Coronary artery (tissue), 2 donors: ENCODE measurements at regions not wholly inside any gene's neighbourhood (a gene's known extent, or its start where the extent isn't known, plus 50 kb on each side); places are given as distances from the start of the nearest gene placed in this dataset.

ENCODE experiments used
- DNase-seq: peaks from one replicate; pipeline ENCODE4 v3.0.0-alpha.2; 2017; ENCODE audit warnings: low spot score
- H3K27ac ChIP-seq, 2 donors: fragments of 200-600 bp; sonication (generic); one replicate each; pipeline ENCODE4 v1.5.1; 2016 to 2019
- H3K4me3 ChIP-seq: fragments of 200-600 bp; sonication (generic); 2 replicates; pipeline ENCODE4 v1.5.1; 2016; ENCODE audit warnings: mild to moderate bottlenecking, moderate library complexity
- TF ChIP-seq, protein P1 (sequence below): fragments of 200-600 bp; sonication (generic); IDR thresholded peaks from one replicate; pipeline ENCODE4 v1.5.1; 2019; ENCODE audit warnings: antibody characterized with exemption

DNA sequence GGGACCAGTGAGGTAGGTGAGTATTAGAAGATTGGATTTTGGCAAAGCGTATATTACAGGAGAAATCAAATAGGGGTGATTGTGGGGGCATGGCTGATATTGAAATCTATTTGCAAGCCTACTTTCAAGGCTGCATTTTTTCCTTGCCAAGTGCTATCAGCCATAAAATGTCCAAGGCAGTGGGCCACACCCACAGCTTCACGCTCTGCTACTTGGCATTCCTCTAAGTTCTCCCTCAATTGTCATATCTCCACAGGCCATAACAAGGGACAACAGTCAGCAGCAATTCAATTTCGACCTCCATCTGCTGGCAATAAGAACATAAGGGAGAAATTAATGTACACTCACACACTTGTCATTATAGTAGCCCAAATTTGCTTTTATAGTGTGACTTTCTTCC, 667.1 kb upstream of the PKN2 start:
- no peak overlapping the region for H3K27ac ChIP-seq
- TF ChIP-seq, protein P1, sequence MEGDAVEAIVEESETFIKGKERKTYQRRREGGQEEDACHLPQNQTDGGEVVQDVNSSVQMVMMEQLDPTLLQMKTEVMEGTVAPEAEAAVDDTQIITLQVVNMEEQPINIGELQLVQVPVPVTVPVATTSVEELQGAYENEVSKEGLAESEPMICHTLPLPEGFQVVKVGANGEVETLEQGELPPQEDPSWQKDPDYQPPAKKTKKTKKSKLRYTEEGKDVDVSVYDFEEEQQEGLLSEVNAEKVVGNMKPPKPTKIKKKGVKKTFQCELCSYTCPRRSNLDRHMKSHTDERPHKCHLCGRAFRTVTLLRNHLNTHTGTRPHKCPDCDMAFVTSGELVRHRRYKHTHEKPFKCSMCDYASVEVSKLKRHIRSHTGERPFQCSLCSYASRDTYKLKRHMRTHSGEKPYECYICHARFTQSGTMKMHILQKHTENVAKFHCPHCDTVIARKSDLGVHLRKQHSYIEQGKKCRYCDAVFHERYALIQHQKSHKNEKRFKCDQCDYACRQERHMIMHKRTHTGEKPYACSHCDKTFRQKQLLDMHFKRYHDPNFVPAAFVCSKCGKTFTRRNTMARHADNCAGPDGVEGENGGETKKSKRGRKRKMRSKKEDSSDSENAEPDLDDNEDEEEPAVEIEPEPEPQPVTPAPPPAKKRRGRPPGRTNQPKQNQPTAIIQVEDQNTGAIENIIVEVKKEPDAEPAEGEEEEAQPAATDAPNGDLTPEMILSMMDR, result no peak

DNA sequence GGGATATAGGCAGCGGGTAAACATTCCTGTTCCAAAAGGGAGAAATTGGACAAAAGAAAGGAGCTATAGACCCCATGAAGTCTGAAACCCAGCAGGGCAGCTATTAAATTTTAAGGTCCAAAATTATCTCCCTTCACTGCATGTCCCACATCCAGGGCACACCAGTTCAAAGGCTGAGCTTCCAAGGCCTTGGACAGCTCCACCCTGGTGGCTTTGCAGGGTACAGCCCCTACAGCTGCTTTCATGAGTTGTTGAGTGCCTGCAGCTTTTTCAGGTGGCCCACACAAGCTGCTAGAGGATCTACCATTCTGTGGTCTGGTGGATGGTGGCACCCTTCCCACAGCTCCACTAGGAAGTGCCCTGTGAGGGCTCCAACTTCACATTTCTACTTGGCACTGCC, 662.5 kb upstream of the PKN2 start:
- TF ChIP-seq, protein P1, result no peak
- H3K27ac ChIP-seq, result no peak overlapping the region
- no peak overlapping the region for H3K4me3 ChIP-seq
- no peak for DNase-seq

More for the DNA sequence above, 667.1 kb upstream of the PKN2 start:
- H3K4me3 ChIP-seq, result no peak overlapping the region
- no peak for DNase-seq

DNA sequence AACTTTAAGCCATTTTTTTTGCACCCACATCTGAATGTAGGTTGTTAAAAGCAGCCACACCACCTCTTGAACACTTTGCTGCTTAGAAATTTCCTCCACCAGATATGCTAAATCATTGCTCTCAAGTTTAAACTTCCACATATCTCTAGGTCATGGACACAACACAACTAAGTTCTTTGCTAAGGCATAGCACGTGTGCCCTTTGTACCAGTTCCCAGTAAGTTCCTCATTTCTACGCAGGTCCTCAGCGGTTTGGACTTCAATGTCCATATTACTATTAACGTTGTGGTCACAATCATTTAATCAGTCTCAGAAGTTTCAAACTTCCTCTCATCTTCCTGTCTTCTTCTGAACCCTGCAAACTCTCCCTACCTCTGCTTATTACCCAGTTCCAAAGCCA, 661.6 kb upstream of the PKN2 start:
- no peak for DNase-seq
- no peak overlapping the region for H3K4me3 ChIP-seq
- no peak overlapping the region for H3K27ac ChIP-seq
- TF ChIP-seq, protein P1, result no peak

DNA sequence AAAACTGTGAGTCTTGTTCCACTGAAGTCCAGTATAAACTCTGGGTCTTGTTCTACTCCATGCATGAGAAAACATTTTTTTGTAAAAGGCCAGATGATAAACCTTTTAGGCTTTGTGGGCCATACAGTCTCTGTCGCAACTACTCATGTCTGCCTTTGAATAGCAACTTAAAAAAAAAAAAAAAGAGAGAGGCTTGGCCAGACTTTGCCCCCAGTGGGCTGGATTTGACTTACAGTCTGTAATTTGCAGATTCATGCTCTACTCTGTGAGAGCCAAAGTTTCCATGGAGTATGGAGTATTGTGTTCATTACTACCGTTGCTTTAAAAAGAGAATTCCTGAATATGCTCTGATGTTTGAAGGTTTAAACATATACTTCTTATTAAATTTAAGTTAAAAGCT, 654.9 kb upstream of the PKN2 start:
- DNase-seq, result no peak
- H3K4me3 ChIP-seq, result no peak overlapping the region
- H3K27ac ChIP-seq, result no peak overlapping the region
- TF ChIP-seq, protein P1, result no peak

DNA sequence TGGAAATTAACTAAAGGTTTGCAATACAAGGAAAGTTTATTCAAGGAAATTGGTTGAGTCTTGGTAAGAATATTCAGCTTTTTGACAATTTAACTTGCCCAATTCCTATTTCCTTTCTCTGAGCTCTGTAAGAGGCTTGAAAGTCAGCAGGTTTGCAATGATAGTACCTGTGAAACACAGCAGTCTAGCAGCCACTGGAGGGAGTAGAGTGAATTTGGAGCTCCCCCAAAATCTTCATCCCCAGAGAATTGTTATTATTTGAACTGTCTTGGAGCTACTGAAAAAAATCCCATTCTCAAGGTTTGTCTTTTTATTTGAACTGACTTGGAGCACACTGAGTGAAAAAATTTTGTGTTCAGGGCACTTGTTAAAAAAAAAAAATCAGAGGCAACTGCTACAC, 654.2 kb upstream of the PKN2 start:
- no peak for DNase-seq
- TF ChIP-seq, protein P1, result no peak
- H3K27ac ChIP-seq, result no peak overlapping the region
- no peak overlapping the region for H3K4me3 ChIP-seq

DNA sequence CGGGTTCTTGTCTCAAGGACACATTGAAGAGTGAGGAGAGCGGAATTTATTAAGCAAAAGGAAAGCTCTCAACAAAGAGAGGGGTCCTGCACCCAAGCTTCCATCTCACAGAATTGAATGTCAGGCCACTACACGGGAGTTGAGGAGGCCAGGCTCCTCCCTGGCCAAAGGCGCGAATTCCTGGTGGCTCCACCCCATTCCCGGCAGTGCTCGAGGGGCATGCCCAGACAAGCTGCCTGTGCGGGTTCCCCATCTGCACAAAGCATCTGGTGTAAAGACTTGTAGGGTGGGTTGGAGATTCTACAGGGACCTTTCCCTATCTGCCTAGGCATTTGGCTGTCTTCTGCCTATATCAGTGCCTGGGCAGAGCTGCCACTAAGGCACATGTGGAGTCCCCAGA, 648.5 kb upstream of the PKN2 start:
- Histone ChIP-seq H3K4me3 (no peak overlapping the region), H3K27ac (no peak overlapping the region)
- DNase-seq, result no peak
- TF ChIP-seq, protein P1, result no peak

DNA sequence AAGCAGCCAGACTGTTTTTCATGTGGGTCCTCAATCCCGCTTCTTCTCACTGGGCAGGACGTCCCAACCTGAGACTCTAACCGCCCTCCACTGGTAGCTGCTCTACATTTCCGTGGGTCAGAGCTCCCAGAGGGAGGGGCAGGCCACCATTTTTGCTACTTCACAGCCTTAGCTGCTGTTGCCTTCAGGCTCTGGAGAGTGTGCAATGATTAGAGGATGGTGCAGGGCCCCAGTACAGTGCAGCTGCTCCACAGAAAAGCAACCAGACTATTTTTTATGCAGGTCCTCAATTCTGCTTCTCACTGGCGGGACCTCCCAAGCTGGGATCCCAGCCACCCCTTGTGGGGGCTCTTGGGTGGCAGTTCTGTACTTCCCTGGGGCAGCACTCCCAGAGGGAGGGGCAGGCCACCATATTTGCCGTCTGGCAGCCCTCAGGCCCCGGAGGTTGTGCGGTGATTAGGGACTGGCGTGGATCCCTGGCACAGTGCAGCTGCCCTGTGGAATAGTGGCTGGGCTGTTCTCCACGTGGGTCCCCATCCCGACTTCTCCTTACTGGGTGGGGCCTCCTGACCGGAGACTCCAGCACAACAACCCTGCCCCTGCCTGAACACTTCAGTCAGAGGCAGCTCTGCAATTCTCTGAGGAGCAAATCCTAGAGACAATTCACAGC, 647.6 kb upstream of the PKN2 start:
- no peak overlapping the region for H3K4me3 ChIP-seq
- DNase-seq, result no peak
- no peak overlapping the region for H3K27ac ChIP-seq
- TF ChIP-seq, protein P1, result no peak
